HG03280 (cell line): ENCODE measurements at regions not wholly inside any gene's neighbourhood (a gene's known extent, or its start where the extent isn't known, plus 50 kb on each side); places are given as distances from the start of the nearest gene placed in this dataset.
"Not testable (repeated sequence)": the region's sequence is repeated elsewhere in the genome, so short reads cannot be mapped to it uniquely, and the experiment has no call there.

Source experiments
- ATAC-seq: cut with Tn5 transposase; IDR thresholded peaks from one replicate; pipeline ENCODE4 v1.9.1; 2021; ENCODE audit warnings: mild to moderate bottlenecking, moderate library complexity; ENCODE audit not compliant: unreplicated experiment

DNA sequence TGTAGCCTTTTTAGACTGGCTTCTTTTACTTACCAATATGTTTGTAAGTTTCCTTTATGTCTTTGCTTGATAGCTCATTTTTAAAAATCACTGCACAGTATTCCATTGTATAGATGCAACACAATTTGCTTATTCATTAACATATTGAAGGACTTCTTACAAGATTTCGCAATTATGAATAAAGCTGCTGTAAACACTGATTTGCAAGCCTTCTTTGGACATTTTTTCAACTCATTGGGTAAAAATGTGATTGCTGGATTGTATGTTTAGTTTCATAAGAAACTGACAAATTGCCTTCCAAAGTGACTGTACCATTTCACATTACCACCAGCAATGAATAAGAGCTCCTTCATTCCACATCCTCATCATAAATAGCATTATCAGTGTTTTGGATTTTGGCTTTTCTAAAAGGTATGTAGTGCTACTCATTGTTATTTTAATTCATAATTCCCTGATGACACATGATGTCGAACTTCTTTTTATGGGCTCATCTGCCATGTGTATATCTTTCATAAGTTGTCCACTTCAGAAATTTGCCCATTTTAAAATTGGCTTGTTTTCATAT is 80.7 kb downstream of the TFAP2B start:
- ATAC-seq = no peak

- no peak for ATAC-seq
Observed at GRCh38 chr6:50902260-50902659, 83.6 kb downstream of the TFAP2B start.

- ATAC-seq = no peak
Observed at GRCh38 chr6:50905297-50905696, 86.6 kb downstream of the TFAP2B start.

DNA sequence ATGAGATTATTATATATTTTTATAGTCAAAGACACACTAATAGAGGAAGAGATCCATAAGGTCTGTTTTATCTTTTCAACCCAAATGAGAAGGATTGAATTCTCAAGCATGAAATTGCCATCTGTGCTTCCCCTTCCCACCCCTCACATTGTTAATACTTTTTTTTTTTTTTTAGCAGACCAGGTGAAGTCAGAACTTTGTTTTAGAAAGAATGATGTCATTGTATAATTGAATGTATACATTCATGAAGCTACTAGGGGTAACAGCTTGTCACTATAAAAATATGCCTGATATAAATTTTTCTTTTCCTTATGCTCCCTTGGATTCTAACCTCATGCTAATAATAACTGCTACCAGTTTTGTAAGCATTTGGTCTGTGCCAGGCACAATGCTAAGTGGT is 88.9 kb downstream of the TFAP2B start:
- ATAC-seq = no peak

DNA sequence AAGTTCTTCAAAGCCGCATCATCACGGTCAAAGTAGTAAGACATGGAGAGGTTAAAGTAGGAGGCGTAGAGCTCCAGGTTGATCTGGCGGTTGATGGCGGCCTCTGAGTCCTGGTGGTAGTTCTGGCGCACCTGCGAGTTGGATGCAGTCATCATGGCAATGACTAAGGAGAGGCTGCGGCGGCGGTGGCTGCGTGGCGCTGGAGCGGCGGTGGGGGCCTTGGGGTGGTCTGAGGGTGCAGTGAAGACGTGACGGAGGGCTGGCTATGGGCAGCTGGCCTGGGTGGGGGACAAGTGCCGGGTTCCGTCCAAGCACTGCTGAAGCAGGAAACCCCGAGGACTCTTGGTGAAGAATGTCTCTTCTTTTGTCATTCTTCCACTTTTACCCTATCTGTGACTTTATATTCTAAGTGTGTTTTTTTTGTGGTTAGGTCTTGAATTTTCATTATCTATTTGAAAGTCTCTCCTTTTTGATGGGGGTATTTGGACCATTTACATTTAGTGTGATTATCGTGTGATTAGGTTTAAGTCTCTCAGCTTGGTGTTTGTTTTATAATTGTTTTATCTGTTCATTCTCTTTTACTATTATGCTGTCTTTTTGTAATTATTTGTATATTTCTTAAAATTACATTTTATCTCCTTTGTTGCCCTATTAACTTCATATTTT is 94.6 kb downstream of the TFAP2B start:
- no peak for ATAC-seq

GRCh38 chr6:50921378-50921777 is 102.7 kb downstream of the TFAP2B start:
- ATAC-seq = not testable (repeated sequence)

GRCh38 chr6:50921968-50922367 is 103.3 kb downstream of the TFAP2B start:
- ATAC-seq = no peak

DNA sequence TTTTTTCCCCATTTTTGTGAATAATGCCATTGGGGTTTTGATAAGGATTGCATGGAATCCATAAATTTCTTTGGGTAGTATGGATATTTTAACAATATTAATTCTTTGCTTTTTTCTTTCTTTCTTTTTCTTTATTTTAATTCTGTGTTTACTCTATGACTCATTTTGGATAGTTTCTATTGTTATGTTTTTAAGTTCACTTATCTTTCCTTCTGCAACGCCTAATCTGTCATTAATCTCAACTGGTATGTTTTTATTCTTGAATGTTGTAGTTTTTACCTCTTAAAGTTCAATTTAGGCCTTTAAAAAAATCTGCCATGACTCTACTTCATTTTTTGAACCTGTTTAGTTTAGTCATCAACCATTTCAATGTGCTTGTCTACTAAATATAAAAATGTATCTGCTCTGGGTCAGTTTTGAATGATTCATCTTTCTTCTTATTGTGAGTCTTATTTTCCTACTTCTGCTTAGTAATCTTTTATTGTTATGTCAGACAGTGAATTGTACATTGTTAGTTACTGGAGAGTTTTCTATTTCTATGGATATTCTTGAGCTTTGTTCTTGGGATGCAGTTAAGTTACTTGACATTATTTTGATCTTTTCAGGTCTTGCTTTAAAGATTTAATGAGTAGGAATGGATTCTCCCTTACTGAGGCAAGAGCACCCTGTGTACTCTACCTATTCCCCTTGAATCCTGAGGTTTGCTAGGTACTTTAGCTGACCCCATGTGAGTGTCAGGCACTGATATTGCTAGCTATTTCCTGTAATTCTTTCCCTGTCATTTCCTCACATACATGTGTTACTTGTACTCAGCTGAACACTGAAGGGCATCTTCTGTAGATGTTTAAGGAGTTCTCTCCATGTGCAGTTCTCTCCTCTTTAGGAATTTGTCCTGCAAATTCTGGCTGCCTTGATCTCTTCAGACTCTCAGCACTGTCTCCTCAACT is 104.2 kb downstream of the TFAP2B start:
- ATAC-seq = no peak

DNA sequence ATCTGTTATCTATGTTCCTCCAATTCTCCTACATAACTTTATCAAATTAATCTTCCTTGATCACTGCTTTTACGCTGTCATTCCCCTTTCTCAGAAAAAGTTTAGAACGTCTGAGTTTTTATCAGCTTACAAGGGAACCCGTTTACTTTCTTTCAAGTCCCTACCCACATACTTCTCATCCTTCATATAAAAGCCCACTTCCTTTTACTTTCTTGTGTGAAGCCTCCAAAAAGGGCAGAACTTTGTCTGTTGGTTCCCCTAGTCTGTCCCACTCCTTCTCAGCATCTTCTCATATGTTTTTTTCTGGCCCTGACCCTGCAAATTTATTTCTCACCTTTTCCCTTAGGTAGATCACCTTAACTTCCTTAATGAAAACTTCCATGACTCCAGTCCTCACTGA is 106.1 kb downstream of the TFAP2B start:
- ATAC-seq = no peak

GRCh38 chr6:50925548-50925947 is 106.9 kb downstream of the TFAP2B start:
- ATAC-seq = no peak

DNA sequence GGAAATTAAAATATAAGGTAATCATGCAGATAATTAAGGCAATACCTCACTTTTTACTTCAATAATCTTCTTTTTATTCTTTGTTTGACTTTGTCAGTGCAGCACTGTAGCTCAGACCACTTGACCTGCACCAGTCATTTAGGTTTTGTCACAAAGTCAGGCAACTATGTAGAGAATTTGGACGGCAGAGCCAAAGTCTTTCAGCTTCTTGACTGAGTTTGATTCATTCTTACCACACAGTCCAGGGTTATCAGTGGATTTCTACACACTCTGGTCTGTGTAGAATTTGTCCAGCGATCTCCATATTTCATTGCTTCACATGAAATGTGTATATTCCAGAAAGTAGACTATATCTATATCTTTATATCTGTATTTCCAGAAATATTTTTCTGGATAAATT is 107.3 kb downstream of the TFAP2B start:
- ATAC-seq = no peak

GRCh38 chr6:50927800-50928199 is 109.1 kb downstream of the TFAP2B start:
- ATAC-seq = no peak

- no peak for ATAC-seq
Observed at GRCh38 chr6:50929323-50929722, 110.7 kb downstream of the TFAP2B start.

GRCh38 chr6:50935442-50935841 is 116.8 kb downstream of the TFAP2B start:
- ATAC-seq = no peak

DNA sequence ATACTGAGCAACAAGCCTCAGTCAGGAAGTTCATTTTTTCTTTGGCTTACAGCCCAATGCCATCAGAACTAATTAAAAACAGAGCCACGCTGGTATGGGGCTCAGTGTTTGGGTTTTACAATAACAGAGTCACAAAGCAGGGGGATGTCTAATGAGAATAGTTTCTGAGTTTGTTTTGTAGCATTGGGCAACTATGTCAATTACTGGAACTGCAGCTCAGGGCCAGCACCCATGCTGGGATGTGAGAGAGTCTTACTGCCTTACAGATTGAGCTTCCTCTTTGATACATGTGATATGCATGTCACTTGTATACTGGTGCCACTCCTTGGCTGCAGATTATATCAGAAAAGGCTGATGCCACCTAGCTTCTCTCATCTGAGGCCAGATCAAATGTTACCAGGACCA is 117.6 kb downstream of the TFAP2B start:
- ATAC-seq = no peak

- no peak for ATAC-seq
Observed at GRCh38 chr6:50939931-50940330, 121.3 kb downstream of the TFAP2B start.

- no peak for ATAC-seq
Observed at GRCh38 chr6:50945789-50946188, 127.1 kb downstream of the TFAP2B start.

- no peak for ATAC-seq
Observed at GRCh38 chr6:50952092-50952907, 133.6 kb downstream of the TFAP2B start.

DNA sequence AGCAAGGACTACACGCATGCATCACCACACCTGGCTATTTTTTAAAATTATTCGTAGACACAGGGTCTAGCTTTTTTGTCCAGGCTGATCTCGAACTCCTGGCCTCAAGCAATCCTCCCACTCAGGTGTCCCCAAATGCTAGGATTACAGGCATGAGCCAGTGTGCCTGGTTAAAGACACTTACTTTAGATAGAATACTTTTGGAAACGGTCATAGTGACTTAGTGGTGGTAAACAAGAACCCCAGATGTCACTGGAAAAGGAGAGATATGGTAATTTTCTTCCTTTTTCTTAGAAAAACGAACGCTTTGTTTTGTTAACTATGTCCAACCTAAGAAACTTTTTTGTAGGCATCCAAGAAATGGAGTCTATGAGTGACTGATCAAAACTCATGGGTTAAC is 137.3 kb downstream of the TFAP2B start:
- no peak for ATAC-seq

DNA sequence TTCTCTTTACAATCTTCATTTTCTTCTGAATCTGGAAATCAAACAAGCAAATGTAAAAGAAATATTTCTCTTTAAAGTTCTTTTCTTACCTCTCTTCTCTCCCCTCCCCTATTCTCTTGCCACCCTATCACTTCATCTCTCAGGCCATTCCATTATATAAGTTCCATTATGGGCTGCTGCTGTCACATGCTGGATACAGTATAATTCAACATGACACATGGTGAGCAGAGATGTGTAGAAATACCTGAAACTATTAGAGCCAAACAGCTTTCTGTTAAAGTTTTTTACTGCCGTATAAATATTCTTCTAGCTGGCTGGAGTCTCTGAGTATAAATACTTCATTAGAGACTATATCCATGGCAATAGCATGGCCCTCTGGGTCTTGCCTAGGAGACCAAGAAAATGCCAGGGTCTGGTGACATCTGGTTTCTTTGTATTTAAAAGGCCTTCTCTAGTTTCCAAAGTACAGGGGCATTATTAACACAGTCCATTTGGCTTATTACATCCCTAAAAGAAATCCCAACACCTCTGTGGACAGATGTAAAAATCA is 139.6 kb downstream of the TFAP2B start:
- ATAC-seq = no peak
